ENCODE measurements at regions not wholly inside any gene's neighbourhood (a gene's known extent, or its start where the extent isn't known, plus 50 kb on each side); places are given as distances from the start of the nearest gene placed in this dataset.

DNA sequence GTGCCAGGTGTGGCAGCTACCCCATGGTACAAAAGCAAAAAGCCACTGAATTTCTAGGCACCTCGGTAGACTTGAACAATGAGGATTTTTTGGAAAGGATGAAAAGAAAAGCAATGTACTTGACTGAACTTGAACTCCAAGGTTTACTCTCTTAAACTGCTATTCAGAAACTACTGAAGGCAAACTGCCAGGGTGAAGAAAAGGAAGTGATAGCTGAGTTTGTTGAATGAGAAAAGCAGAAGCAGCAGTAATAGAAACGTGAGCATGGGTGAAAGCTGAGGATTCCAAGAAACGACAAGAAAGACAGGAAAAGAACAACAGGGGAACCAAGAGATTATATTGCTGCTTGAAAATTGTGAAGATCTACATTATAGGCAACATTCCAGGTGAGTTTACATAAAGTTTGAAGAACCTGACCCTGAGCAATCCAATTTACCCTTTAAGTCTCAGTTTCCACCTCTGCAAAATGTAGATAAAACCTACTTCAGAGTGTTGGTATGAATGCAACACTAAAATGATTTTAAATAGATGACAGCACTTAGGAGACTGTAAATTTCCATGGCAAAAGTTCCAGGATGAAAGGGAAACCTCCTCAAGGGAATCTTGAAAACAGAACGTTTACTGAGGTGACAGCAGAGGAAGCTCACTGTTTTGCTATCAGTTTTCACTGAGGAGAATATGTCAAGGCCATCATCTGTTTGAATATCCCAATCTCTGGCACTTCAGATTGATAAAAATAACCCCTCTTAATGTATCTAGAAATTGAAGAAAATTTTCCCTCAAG is 245.8 kb downstream of the SPATA31D1 start:
- DNase-seq = no peak

DNA sequence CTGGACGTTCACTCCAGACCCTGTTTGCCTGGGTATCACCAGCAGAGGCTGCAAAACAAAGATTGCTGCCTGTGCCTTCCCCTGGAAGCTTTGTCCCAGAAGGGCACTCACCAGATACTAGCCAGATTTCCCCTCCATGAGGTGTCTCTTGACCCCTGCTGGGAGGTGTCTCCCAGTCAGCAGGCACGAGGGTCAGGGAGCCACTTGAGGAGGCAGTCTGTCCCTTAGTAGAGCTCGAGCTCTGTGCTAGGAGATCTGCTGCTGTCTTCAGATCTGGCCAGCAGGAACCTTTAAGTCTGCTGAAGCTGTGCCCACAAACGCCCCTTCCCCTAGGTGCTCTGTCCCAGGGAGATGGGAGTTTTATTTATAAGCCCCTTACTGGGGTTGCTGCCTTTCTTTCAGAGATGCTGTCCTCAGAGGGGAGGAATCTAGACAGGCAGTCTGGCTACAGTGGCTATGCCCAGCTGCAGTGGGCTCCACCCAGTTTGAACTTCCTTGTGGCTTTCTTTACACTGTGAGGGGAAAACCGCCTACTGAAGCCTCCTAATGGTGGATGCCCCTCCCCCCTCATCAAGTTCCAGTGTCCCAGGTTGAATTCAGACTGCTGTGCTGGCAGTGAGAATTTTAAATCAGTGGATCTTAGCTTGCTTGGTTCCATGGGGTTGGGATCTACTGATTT is 253.9 kb downstream of the SPATA31D1 start:
- DNase-seq = no peak

DNA sequence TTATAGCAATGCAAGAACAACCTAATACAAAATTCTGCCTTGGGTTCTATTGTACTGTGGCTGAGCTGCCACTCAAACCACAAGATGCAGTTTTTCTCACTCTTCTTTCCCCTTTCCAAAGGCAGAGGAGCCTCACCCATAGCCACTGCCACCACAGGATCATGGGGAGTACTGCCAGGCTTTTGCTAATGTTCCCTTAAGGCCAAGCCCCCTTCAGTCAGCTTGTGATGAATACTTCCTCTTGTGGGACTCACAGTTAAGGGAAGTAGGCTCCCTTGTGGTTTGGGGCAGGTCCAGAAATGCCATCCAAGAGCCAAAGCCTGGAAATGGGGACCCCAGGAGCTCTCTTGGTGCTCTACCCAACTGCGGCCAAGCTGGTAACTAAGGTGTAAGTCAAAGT is 258.7 kb downstream of the SPATA31D1 start:
- DNase-seq = no peak

DNA sequence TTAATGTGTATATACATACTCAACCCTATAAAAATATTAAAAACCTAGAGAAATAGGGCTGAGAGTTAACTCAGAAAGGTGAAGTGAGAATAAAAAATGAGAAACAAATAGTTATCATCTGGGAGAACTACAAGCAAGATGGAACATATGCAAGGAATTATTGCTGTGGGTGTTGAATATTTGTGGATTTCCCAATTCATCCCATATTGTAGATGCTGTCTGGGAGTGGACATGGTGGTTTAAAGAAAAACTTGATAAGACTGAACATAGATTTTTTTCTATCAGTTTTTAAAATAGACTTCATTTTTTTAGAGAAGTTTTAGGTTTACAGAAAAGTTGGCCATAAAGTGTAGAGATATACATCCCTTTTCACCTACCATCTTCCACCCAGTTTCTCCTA is 263.5 kb downstream of the SPATA31D1 start:
- DNase-seq = no peak

DNA sequence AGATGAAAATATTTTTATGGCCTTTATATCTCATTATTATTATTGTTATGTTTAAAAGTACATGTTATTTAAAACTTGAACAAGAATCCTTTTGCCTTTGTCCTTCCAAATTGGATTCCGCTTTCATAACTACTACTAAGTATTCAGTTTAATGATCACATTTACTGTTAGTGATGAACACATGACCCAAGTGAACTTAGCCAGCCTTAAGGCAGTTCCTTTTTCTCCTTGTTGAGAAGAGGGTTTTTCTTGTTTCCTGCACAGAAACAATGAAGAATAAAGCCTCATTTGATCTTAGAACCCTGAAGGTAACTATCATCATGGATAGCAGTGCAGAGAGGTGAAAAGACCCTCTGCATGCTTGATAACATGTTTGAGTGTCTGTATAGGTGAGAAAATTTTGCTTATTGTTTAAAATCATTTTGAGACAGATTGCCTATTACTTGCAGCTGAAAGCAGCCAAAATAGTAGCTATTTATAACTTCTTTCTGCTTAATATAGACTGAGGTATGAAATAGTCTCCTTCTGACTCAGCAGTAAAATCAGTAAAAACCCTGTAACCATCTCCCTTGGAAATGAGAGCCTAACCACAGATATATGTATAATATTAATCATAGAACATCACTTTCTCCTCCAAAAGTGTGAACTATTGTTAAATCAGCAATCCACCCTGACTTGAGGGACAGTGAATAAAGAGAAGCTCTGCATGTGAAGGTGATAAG is 266.2 kb downstream of the SPATA31D1 start:
- DNase-seq = no peak

DNA sequence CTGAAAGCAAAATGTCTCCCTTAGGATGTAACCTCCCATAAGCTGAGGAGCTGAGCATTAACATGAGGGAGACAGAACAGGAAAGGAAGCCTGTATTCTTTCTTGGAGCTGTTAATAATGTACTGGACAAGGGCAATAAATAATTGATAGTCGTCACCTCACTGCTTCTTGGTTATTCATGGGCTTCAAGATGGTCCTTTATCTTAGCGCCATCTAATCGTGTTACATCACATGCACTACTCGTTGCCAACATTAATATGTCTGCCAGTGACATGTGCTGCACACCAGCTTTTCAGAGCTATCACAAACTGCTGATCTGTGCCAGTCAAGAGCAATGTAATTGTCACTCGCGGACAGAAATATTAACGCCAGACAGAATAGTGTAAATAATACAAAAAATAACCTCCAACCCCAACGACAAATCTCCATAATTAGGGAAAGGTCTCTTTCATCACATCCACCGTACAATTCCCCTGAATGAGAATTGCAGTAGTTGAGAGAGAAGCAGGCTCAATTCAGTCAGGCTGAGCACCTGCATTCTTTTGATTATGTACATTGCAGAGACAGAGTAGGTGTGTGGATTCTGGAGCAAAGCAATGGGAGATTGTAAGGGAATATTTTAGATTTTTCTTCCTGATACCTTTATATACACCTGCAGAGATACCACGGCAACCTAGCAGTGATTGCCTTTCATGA is 267.1 kb downstream of the SPATA31D1 start:
- DNase-seq = no peak

DNA sequence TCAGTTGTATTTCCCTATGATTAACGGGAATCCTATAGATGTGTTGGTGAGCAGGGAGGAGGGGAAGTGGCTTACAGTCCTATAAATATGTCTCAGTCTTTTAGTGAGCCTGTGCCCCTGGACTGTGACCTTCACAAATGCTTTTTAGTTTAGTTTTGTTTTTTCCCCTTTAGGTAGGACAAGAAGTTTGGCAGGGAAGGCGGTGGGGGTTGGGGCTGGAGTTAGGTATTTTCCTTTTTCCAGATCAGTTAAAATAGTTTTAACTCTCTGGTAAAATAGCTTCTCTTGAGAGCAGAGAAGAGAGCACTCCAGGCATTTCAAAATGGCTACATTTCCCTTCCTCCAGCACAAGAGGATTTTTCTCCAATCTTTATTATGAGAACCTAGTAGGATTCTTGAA is 272.1 kb downstream of the SPATA31D1 start:
- DNase-seq = no peak

DNA sequence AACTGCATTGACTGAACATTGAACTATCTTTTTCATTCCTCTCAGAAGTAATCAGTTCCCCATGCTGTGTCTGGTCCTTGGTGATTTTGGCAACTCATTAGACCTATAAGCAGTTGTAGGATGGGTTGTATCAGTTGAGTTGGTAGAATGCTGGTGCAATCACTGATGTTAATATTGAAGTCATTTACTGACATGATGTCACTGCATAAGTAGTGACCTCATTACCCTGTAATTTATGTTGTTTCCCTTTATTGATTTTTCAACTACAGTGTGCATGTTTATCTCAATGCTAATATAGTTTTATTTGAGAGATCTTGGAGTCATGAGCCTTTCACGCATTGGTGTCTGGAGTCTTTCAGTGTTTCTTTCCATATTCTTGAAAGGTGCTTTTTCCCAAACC is 275.0 kb downstream of the SPATA31D1 start:
- no peak for DNase-seq

DNA sequence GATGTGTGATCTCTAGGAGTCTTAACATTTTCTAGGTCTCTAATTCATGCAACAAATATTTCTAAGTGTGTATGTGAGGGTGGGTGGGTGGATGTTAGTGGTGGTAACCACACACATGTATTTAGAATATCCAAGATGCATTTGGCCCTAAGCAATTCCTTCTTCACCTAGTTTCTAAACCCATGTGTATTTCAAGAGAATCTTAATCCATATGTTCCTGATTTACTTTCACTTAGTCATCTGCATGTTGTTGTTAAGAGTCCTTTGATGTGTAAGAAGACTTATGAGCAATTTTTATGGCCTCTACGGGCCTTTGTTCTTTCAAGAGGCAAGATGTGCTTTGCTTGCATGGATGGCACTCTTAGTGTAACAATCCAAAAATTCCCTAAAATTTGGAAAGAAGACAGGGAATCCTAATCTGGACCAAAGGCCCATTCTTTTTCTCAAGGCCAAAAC is 282.6 kb downstream of the SPATA31D1 start:
- no peak for DNase-seq

DNA sequence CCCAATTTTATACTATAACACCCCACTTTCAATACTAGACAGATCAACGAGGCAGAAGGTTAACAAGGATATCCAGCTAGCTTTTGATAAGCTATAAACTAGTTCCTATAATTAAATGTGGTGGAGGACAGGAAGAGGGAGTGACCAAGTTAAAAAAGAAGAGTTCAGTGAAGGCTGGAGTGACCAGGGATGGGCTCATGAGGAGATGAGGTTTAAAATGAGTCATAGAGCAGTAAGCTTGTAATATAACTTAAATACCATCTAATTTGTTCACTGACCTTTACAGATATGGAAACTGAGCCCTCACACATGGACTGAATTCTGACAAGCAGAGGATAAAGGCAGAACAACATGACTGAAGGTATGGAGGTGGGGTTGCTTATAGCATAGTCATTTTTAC is 284.5 kb downstream of the SPATA31D1 start:
- no peak for DNase-seq

DNA sequence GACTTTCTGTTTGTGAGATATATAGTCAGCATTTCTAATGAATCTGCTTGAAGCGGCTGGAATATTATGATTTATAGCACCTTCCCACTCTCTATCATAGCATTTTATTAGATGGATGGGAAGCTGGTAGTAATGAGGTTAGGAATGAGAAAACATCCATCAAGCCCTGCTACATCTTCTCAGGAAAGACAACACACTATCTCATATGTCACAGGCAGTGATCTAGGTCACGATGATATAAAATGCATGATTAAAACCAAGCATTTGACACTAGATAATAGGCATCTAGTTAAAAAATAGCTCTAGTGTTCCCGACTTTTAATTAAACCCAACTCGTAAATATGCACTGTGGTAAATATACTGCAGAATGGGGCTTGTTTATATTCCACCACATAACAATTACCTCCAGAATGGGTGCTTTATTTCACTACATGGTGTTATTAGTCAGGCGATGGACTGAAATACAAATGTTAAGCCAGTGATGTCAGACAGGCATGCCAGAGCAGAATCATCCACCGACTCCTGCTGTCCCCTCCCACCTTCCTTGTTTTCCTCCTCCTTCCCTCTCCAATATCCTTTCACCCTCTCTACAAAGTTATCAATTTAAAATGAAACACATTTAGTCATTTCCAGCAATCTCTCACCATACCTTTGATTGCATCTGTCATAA is 286.8 kb downstream of the SPATA31D1 start:
- DNase-seq = no peak

DNA sequence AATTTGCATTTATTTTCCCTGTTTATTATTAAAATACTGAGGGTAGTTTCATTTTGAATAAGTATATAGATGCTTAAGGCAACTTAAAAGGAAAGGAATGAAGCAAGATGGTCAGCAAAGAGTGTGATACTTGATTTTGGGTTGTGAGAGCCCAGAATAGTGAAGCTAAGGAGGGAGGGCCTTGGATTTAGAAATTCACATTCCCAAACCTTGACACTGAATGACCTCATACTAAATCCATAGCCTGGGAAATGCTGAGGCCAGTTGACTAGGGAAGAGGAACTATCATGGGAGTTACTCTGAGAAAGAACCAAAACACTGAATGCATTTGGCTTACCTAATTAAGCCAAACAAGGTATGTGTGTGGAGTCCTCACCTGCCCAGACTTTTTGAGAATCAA is 292.5 kb downstream of the SPATA31D1 start:
- no peak for DNase-seq

DNA sequence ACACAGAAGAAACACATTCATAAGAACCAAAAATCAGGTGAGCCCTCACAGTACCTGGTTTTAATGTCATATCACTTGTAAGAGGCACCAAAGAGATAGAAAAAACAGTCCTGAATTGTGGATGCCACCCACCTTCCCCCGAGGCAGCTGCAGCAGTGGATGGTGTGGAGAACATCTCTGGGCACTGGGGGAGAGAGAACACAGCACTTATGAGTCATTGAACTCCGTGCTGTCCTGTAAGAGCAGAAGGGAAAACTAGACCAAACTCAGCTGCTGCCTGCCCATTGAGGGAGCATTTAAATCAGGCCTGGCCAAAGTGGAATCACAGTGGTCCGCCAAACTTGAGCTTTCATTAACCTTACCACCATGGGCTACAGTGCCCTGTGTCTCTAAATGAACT is 296.2 kb downstream of the SPATA31D1 start:
- no peak for DNase-seq

DNA sequence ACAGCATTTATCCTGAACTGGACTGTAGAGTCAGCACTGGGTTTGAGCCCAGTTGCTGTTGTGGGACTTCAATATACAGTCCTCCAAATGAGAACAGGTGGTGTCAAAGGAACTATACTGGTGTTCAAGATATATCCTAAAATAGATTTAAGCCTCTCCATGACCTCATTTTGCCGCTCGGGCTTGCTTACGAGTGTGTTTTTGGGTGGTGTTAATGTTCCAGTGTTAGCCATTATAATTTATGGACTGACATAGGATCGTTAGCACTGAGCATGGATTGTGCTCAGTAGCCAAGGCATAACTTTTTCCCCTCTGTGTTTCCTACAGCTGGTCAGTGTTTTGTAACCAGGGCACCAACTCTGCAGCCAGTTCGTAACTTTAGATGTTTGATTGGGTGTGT is 306.6 kb downstream of the SPATA31D1 start:
- DNase-seq = no peak

DNA sequence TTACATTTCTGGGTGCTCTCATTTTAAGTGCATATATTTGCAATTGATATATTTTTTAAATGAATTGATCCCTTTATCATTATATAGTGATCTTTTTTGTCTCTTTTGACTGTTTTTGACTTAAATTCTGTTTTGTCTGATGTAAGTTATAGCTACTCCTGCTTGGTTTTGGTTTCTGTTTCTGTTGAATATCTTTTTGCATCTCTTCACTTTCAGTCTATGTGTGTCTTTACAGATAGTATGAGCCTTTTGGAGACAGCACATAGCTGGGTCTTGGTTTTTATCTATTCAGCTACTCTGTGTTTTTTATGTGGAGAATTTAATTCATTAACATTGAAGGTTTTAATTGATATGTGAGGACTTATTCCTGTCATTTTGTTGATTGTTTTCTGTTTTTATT is 311.3 kb downstream of the SPATA31D1 start:
- DNase-seq = no peak

DNA sequence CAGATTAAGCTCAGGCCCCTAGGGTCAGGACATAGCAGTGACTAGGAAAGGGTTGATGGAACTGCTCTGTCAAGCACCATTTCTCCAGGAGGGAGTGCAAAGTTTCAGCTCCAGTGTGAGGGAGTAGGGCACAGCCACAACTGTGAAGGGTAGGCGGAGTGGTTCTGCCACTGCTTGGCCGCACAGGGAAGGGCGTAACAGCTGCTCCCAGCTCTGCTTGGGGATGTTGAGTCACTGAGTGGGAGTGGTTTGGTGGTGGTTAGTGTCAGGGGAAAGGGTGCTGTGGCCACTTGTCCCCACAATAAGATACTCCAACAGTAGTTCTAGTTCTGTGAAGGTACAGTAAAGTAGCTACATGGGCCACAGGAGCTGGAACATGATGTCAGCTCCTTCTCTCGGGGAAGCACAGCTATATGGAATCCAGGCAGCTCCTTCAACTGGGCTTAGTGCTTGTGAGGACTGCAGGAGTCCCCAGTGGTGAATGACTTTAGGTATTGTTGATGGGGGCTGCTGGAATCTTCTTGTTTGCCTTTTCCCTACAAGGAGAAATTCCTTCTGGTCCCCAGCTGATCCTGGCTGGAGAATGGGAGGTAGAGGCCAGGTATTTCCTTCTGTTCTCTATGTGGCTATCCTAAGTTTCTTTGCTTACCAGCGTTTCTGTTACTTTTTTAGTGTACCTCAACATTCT is 314.5 kb downstream of the SPATA31D1 start:
- no peak for DNase-seq

DNA sequence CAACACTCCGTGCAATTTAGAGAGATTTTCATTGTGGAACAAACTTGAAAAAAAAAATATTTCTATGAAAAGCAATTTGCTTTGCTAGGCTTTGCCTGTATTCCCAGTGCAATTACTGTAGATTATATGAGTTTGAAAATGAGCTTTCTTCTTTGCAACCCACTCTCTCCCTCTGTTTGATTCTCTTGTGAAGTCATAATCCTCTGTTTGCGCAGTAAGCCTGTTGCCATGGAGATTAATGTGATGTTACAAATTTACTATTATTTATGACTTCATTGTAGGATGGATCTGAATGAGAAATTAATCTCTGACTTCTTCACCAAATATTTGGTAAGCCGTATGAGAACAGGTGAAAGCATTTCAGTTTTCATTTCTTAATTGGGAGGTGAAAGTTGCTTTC is 320.3 kb downstream of the SPATA31D1 start:
- DNase-seq = no peak

DNA sequence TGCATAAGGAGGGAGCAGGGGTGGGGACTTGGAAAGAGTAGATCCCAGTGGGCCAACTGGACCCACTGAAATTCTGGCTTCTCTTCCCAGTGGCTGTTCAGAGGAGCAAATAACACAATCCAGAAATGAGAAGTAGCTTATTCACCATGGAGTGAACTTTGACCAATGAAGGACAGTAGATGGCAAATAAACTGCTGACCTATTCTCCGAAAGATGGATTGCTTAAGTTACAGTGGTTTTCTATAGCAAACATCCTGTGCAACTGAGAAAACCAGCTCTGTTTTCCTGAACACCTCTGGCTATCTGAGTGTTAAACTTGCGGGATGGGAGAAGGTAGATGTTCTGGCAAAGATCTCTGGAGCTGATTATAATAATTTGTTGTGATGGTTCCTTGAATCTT is 325.1 kb downstream of the SPATA31D1 start:
- DNase-seq = no peak

DNA sequence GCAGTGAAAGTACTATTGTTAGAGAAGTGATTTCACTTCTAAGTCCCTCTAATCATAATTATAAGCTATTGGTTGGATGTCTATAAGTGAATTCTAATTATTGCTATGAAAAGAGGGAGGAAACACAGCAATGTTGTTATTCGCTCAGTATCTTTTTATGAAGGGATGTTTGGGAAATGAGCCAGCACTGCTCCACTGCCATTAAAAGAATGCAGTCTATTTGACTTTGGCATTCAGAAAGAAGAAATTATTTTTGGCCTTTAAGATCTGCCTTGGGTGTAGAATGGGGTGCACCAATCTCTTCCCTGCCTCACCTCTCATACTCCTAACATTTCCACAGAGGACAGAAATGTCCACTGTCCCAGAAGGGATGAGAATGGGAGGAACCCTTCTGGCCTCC is 332.0 kb downstream of the SPATA31D1 start:
- DNase-seq = no peak

DNA sequence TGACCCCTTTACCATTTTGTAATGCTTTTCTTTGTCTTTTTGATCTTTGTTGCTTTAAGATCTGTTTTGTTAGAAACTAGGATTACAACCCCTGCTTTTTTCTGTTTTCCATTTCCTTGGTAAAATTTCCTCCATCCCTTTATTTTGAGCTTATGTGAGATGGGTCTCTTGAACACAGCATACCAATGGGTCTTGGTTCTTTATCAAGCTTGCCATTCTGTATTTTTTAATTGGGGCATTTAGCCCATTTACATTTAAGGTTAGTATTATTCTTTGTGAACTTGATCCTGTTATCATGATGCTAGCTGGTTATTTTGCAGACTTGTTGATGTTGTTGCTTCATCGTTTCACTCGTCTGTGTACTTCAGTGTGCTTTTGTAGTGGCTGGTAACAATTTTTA is 337.3 kb downstream of the SPATA31D1 start:
- no peak for DNase-seq

DNA sequence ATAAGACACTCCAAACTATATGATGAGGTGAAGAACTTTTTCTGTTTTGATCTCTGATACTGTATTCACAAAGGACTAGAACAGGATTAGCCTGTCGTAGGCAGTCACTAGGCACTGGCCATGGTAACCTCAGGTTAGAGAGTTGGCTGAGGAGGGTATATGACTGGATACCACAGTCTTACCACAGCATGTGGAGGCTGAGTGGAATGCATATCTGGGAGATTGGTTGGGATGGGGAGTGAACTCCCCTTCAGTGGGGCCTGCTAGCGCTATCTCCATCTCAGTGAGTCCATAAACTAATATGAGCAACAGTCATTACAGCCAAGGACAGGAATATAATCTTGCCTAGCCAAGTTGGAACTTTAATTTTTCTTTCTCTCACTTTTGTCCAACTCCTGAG is 339.1 kb downstream of the SPATA31D1 start:
- DNase-seq = no peak

DNA sequence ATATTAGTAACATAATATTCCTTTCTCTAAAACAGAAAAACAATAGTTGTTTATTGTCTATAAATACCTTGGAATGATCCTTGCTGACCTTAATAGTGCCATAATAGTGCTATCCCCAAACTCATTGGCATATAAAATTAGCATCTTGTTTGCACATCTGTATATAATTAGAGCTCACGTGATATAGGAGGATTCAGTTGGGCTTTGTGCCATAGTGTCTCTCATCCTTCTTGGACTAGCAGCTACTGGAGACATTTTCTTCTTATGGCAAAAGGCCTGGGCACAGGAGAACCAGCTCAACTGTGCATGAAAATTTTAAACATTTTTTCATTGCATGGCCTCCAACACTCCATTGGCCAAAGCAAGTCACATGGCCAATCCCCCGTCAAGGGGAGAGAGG is 342.5 kb downstream of the SPATA31D1 start:
- no peak for DNase-seq
